ENCODE measurements at regions not wholly inside any gene's neighbourhood (a gene's known extent, or its start where the extent isn't known, plus 50 kb on each side); places are given as distances from the start of the nearest gene placed in this dataset.

DNA sequence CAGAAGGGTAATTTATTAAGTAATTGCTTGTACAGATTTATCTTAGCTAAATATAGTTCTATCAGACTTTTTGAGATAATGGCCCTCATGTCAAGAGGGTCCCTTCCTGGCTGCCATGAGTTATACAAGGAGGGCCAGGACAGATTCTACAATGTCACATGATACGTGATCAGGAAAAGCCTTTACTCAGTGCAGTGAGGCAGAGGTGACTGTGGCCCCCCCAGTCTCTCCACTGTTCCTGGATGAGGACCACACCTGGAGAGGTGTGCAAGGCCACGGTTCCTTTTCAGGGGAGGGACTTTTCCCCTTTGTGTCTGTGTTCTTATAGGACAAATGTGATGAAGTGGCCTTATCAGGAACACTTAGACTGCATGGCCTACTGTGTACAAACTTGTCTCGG is 54.3 kb upstream of the LRCH1 start:
- Histone ChIP-seq H3K36me3 (replicated peaks in 1 of 2; ENCODE audit: control insufficient read depth in 1 of 2, insufficient read depth in 2 of 2, low read length in 1 of 2) (no peaks in the 10 kb centered on the region), H3K9me3 (no peaks in the 10 kb centered on the region), H3K9ac (no peak overlapping the region), H3F3A (replicated peaks; ENCODE audit: insufficient read depth) (no peaks in the 10 kb centered on the region), H3K27ac (ENCODE audit: low read depth in 2 of 2, low read length in 1 of 2) (no peak overlapping the region), H3K27me3 (ENCODE audit: insufficient read depth) (no peaks in the 10 kb centered on the region), H2AFZ (ENCODE audit: low read depth) (no peak overlapping the region), H4K20me1 (ENCODE audit: insufficient read depth) (no peaks in the 10 kb centered on the region), H3K4me1 (ENCODE audit: control insufficient read depth in 1 of 2, insufficient read depth in 2 of 2, low read depth in 1 of 2, low read length in 1 of 2) (no peaks in the 10 kb centered on the region), H3K9me2 (no peaks in the 10 kb centered on the region), H3K4me3 (ENCODE audit: low read depth in 2 of 2, low read length in 1 of 2) (no peak overlapping the region), H3K4me2 (no peak overlapping the region), H3K79me2 (ENCODE audit: insufficient read depth) (no peaks in the 10 kb centered on the region)
- no peak for TF ChIP-seq ELF1 (IDR thresholded peaks at IDR 0.05)
- no peak for TF ChIP-seq RFX5 (IDR thresholded peaks at IDR 0.05; ENCODE audit: low read length)
- TF ChIP-seq, protein P1, sequence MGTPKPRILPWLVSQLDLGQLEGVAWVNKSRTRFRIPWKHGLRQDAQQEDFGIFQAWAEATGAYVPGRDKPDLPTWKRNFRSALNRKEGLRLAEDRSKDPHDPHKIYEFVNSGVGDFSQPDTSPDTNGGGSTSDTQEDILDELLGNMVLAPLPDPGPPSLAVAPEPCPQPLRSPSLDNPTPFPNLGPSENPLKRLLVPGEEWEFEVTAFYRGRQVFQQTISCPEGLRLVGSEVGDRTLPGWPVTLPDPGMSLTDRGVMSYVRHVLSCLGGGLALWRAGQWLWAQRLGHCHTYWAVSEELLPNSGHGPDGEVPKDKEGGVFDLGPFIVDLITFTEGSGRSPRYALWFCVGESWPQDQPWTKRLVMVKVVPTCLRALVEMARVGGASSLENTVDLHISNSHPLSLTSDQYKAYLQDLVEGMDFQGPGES (IDR thresholded peaks at IDR 0.05; ENCODE audit: low read depth, low read length) = no peak
- TF ChIP-seq, protein P2, sequence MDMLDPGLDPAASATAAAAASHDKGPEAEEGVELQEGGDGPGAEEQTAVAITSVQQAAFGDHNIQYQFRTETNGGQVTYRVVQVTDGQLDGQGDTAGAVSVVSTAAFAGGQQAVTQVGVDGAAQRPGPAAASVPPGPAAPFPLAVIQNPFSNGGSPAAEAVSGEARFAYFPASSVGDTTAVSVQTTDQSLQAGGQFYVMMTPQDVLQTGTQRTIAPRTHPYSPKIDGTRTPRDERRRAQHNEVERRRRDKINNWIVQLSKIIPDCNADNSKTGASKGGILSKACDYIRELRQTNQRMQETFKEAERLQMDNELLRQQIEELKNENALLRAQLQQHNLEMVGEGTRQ (IDR thresholded peaks at IDR 0.05; ENCODE audit: borderline replicate concordance, low read depth, low read length) = no peak
- no peak for TF ChIP-seq JUND (IDR thresholded peaks at IDR 0.05)
- no peak for TF ChIP-seq EP300 (IDR thresholded peaks at IDR 0.05; ENCODE audit: borderline replicate concordance in 1 of 2, low read depth in 1 of 2, low read length in 1 of 2)
- no peak for TF ChIP-seq MEF2A (IDR thresholded peaks at IDR 0.05; ENCODE audit: borderline replicate concordance, low read depth)
- TF ChIP-seq SMC3 (IDR thresholded peaks at IDR 0.05; ENCODE audit: low read depth, low read length) = no peak
- TF ChIP-seq, protein P3, sequence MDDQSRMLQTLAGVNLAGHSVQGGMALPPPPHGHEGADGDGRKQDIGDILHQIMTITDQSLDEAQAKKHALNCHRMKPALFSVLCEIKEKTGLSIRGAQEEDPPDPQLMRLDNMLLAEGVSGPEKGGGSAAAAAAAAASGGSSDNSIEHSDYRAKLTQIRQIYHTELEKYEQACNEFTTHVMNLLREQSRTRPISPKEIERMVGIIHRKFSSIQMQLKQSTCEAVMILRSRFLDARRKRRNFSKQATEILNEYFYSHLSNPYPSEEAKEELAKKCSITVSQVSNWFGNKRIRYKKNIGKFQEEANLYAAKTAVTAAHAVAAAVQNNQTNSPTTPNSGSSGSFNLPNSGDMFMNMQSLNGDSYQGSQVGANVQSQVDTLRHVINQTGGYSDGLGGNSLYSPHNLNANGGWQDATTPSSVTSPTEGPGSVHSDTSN (IDR thresholded peaks at IDR 0.05) = no peak
- no peak for TF ChIP-seq RAD21 (IDR thresholded peaks at IDR 0.05; ENCODE audit: low read length)
- no peak for TF ChIP-seq TCF12 (IDR thresholded peaks at IDR 0.05)
- TF ChIP-seq, protein P4, sequence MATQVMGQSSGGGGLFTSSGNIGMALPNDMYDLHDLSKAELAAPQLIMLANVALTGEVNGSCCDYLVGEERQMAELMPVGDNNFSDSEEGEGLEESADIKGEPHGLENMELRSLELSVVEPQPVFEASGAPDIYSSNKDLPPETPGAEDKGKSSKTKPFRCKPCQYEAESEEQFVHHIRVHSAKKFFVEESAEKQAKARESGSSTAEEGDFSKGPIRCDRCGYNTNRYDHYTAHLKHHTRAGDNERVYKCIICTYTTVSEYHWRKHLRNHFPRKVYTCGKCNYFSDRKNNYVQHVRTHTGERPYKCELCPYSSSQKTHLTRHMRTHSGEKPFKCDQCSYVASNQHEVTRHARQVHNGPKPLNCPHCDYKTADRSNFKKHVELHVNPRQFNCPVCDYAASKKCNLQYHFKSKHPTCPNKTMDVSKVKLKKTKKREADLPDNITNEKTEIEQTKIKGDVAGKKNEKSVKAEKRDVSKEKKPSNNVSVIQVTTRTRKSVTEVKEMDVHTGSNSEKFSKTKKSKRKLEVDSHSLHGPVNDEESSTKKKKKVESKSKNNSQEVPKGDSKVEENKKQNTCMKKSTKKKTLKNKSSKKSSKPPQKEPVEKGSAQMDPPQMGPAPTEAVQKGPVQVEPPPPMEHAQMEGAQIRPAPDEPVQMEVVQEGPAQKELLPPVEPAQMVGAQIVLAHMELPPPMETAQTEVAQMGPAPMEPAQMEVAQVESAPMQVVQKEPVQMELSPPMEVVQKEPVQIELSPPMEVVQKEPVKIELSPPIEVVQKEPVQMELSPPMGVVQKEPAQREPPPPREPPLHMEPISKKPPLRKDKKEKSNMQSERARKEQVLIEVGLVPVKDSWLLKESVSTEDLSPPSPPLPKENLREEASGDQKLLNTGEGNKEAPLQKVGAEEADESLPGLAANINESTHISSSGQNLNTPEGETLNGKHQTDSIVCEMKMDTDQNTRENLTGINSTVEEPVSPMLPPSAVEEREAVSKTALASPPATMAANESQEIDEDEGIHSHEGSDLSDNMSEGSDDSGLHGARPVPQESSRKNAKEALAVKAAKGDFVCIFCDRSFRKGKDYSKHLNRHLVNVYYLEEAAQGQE (IDR thresholded peaks at IDR 0.05; ENCODE audit: low read depth, low read length) = no peak
- no peak for TF ChIP-seq RCOR1 (IDR thresholded peaks at IDR 0.05; ENCODE audit: low read length)
- TF ChIP-seq, protein P5, sequence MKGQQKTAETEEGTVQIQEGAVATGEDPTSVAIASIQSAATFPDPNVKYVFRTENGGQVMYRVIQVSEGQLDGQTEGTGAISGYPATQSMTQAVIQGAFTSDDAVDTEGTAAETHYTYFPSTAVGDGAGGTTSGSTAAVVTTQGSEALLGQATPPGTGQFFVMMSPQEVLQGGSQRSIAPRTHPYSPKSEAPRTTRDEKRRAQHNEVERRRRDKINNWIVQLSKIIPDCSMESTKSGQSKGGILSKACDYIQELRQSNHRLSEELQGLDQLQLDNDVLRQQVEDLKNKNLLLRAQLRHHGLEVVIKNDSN (IDR thresholded peaks at IDR 0.05; ENCODE audit: borderline replicate concordance, low read depth) = no peak
- TF ChIP-seq NRF1 (IDR thresholded peaks at IDR 0.05; ENCODE audit: low read depth, low read length) = no peak
- TF ChIP-seq, protein P6, sequence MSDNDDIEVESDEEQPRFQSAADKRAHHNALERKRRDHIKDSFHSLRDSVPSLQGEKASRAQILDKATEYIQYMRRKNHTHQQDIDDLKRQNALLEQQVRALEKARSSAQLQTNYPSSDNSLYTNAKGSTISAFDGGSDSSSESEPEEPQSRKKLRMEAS (IDR thresholded peaks at IDR 0.05; ENCODE audit: low read depth) = no peak
- TF ChIP-seq RXRA (IDR thresholded peaks at IDR 0.05; ENCODE audit: borderline replicate concordance, low read depth) = no peak
- TF ChIP-seq POLR2AphosphoS5 (IDR thresholded peaks at IDR 0.05; ENCODE audit: low read depth, low read length) = no peak
- ChIA-PET CTCF (interaction anchor here (1.6 to 2.4 kb wide), 2 partner anchors 14 to 223 kb away, joined by 3 to 14 read pairs; no protein-coding TSS in a partner anchor), POLR2A (no interaction called here)
- WGBS (ENCODE audit: low lambda C conversion rate) = 78% methylated on average over 3 of the region's 3 CpGs
- DNase-seq = no peak
